ENCODE measurements at regions not wholly inside any gene's neighbourhood (a gene's known extent, or its start where the extent isn't known, plus 50 kb on each side); places are given as distances from the start of the nearest gene placed in this dataset.

- Histone ChIP-seq H2AFZ (ENCODE audit: insufficient read depth, low read depth, low read length, poor library complexity, severe bottlenecking) (no peak overlapping the region), H3K9ac (ENCODE audit: low read length) (no peak overlapping the region), H3K4me3 (ENCODE audit: control extremely low read depth in 1 of 5, extremely low read depth in 1 of 5, insufficient read depth in 1 of 5, low read depth in 2 of 5, low read length in 4 of 5) (no peak overlapping the region), H3K9me3 (ENCODE audit: control extremely low read depth in 1 of 3, control insufficient read depth in 2 of 3, insufficient read depth in 1 of 3, low read length in 2 of 3) (peaks cover 0 to 3% (median 0%) of the 10 kb centered on the region in 3 donors), H4K20me1 (ENCODE audit: control insufficient read depth, insufficient read depth, low read length, poor library complexity, severe bottlenecking) (no peaks in the 10 kb centered on the region), H3K79me2 (ENCODE audit: control insufficient read depth, insufficient read depth, low read length) (no peaks in the 10 kb centered on the region), H3K27me3 (replicated peaks in 1 of 4; ENCODE audit: control extremely low read depth in 1 of 4, control insufficient read depth in 3 of 4, insufficient read depth in 4 of 4, low read length in 3 of 4) (peaks cover 0 to 12% (median 2%) of the 10 kb centered on the region in 4 experiments), H3K4me2 (replicated peaks; ENCODE audit: low read depth, low read length, poor library complexity, severe bottlenecking) (no peak overlapping the region), H3K4me1 (ENCODE audit: control insufficient read depth in 2 of 2, insufficient read depth in 2 of 2, low read length in 2 of 2) (peaks cover 0 to 4% of the 10 kb centered on the region in 2 donors), H3K36me3 (replicated peaks in 1 of 2; ENCODE audit: control extremely low read depth in 1 of 2, control insufficient read depth in 1 of 2, extremely low read depth in 1 of 2, insufficient read depth in 2 of 2, low read length in 1 of 2) (no peaks in the 10 kb centered on the region), H3K27ac (ENCODE audit: low read length in 2 of 2) (no peak overlapping the region)
- DNase-seq = no peak
- Mint-ChIP-seq H3K27me3 (peaks cover 8% of the 10 kb centered on the region), H3K27ac (no peak overlapping the region), H3K4me3 (no peak overlapping the region), H3K4me1 (peaks cover 8% of the 10 kb centered on the region), H3K9me3 (ENCODE audit: insufficient read depth) (peaks cover 2% of the 10 kb centered on the region)
- TF ChIP-seq EZH2 (IDR thresholded peaks at IDR 0.05; ENCODE audit: borderline replicate concordance, insufficient read depth, low read depth, low read length, poor library complexity, severe bottlenecking) (no peak), CTCF (IDR thresholded peaks at IDR 0.05) (no peak)
- POLR2A ChIA-PET = no interaction called here
- intact Hi-C loops (cut with micrococcal nuclease) = no loop called here
- ATAC-seq (ENCODE audit: low read depth) = no peak
- WGBS (ENCODE audit: insufficient coverage) = no CpG with 5 or more reads among the region's 3 CpGs
- CTCF ChIA-PET = no interaction called here
These were observed 445.4 kb upstream of the OR4E1 start for GRCh38 chr14:22118899-22119477.

- ChIA-PET POLR2A (no interaction called here), CTCF (no interaction called here)
- H2AFZ ChIP-seq (ENCODE audit: insufficient read depth, low read depth, low read length, poor library complexity, severe bottlenecking) = no peak overlapping the region
- H3K27ac Mint-ChIP-seq = no peak overlapping the region
- ATAC-seq (ENCODE audit: low read depth) = no peak
- H3K9me3 Mint-ChIP-seq (ENCODE audit: insufficient read depth) = no peaks in the 10 kb centered on the region
- peaks cover 0 to under 1% (median 0%) of the 10 kb centered on the region in 3 donors for H3K9me3 ChIP-seq (ENCODE audit: control extremely low read depth in 1 of 3, control insufficient read depth in 2 of 3, insufficient read depth in 1 of 3, low read length in 2 of 3)
- no peak overlapping the region for H3K4me2 ChIP-seq (replicated peaks; ENCODE audit: low read depth, low read length, poor library complexity, severe bottlenecking)
- no peaks in the 10 kb centered on the region for H3K79me2 ChIP-seq (ENCODE audit: control insufficient read depth, insufficient read depth, low read length)
- H3K4me3 Mint-ChIP-seq = no peak overlapping the region
- H3K4me1 ChIP-seq (ENCODE audit: control insufficient read depth in 2 of 2, insufficient read depth in 2 of 2, low read length in 2 of 2) = no peaks in the 10 kb centered on the region
- H3K4me3 ChIP-seq (ENCODE audit: control extremely low read depth in 1 of 5, extremely low read depth in 1 of 5, insufficient read depth in 1 of 5, low read depth in 2 of 5, low read length in 4 of 5) = no peak overlapping the region
- no peaks in the 10 kb centered on the region for H3K4me1 Mint-ChIP-seq
- no peaks in the 10 kb centered on the region for H4K20me1 ChIP-seq (ENCODE audit: control insufficient read depth, insufficient read depth, low read length, poor library complexity, severe bottlenecking)
- peaks cover 0 to 8% (median 0%) of the 10 kb centered on the region in 4 experiments for H3K27me3 ChIP-seq (replicated peaks in 1 of 4; ENCODE audit: control extremely low read depth in 1 of 4, control insufficient read depth in 3 of 4, insufficient read depth in 4 of 4, low read length in 3 of 4)
- no peak for DNase-seq
- H3K27me3 Mint-ChIP-seq = peaks cover 18% of the 10 kb centered on the region
- intact Hi-C loops (cut with micrococcal nuclease) = no loop called here
- H3K36me3 ChIP-seq (replicated peaks in 1 of 2; ENCODE audit: control extremely low read depth in 1 of 2, control insufficient read depth in 1 of 2, extremely low read depth in 1 of 2, insufficient read depth in 2 of 2, low read length in 1 of 2) = no peaks in the 10 kb centered on the region
- TF ChIP-seq CTCF (IDR thresholded peaks at IDR 0.05) (no peak), EZH2 (IDR thresholded peaks at IDR 0.05; ENCODE audit: borderline replicate concordance, insufficient read depth, low read depth, low read length, poor library complexity, severe bottlenecking) (no peak)
- WGBS (ENCODE audit: insufficient coverage) = 95% methylated on average over 12 of the region's 13 CpGs
- H3K27ac ChIP-seq (ENCODE audit: low read length in 2 of 2) = no peak overlapping the region
- H3K9ac ChIP-seq (ENCODE audit: low read length) = no peak overlapping the region
These were observed 439.8 kb upstream of the OR4E1 start for GRCh38 chr14:22113401-22113800.
